H9 (cell line): ENCODE measurements at regions not wholly inside any gene's neighbourhood (a gene's known extent, or its start where the extent isn't known, plus 50 kb on each side); places are given as distances from the start of the nearest gene placed in this dataset.

ENCODE experiments used
- DNase-seq: peaks from one replicate; pipeline ENCODE4 v3.0.0-alpha.2; 2017
- H2AFZ ChIP-seq: one replicate; pipeline ENCODE4 v1.6.1; 2013; ENCODE audit warnings: mild to moderate bottlenecking, low read length, control low read depth, moderate library complexity
- H2AK5ac ChIP-seq: 2 replicates; pipeline ENCODE4 v1.6.1; 2013; ENCODE audit warnings: low read length, control low read depth, mixed read lengths; ENCODE audit not compliant: insufficient read length
- H2BK120ac ChIP-seq: one replicate; pipeline ENCODE4 v1.6.1; 2013; ENCODE audit warnings: low read depth, mild to moderate bottlenecking, low read length, control low read depth, inconsistent platforms; ENCODE audit not compliant: poor library complexity, severe bottlenecking
- H2BK12ac ChIP-seq: 2 replicates; pipeline ENCODE4 v1.6.1; 2013; ENCODE audit warnings: low read length, control low read depth, mixed read lengths, low read depth; ENCODE audit not compliant: insufficient read length
- H2BK15ac ChIP-seq: 2 replicates; pipeline ENCODE4 v1.6.1; 2013; ENCODE audit warnings: low read depth, low read length, control low read depth
- H2BK20ac ChIP-seq: one replicate; pipeline ENCODE4 v1.6.1; 2013; ENCODE audit warnings: low read depth, mild to moderate bottlenecking, low read length, control low read depth, inconsistent platforms; ENCODE audit not compliant: poor library complexity, severe bottlenecking
- H2BK5ac ChIP-seq: 2 replicates; pipeline ENCODE4 v1.6.1; 2013; ENCODE audit warnings: low read length, control low read depth, mixed read lengths; ENCODE audit not compliant: insufficient read length
- H3K14ac ChIP-seq: 2 replicates; pipeline ENCODE4 v1.6.1; 2013; ENCODE audit warnings: low read length, control low read depth; ENCODE audit not compliant: insufficient read depth
- H3K18ac ChIP-seq: 2 replicates; pipeline ENCODE4 v1.6.1; 2013; ENCODE audit warnings: low read depth, mild to moderate bottlenecking, mixed read lengths, low read length, control low read depth; ENCODE audit not compliant: insufficient read length
- H3K23ac ChIP-seq: 2 replicates; pipeline ENCODE4 v1.6.1; 2013; ENCODE audit warnings: low read length, control low read depth, mixed read lengths, low read depth; ENCODE audit not compliant: insufficient read length
- H3K23me2 ChIP-seq: 2 replicates; pipeline ENCODE4 v1.6.1; 2013; ENCODE audit warnings: low read depth, mild to moderate bottlenecking, mixed read lengths, low read length, control low read depth; ENCODE audit not compliant: insufficient read length, poor library complexity, severe bottlenecking
- H3K27ac ChIP-seq: 2 replicates; pipeline ENCODE4 v1.5.1; 2013; ENCODE audit warnings: low read length, control low read depth, mixed read lengths, low read depth; ENCODE audit not compliant: insufficient read length
- H3K27me3 ChIP-seq: 2 replicates; pipeline ENCODE4 v1.6.1; 2013; ENCODE audit warnings: low read length, control low read depth, inconsistent platforms; ENCODE audit not compliant: insufficient read depth
- H3K4ac ChIP-seq: 2 replicates; pipeline ENCODE4 v1.6.1; 2013; ENCODE audit warnings: low read depth, mild to moderate bottlenecking, control low read depth, inconsistent platforms, low read length, moderate library complexity
- H3K4me1 ChIP-seq: 2 replicates; pipeline ENCODE4 v1.6.1; 2013; ENCODE audit warnings: low read length, control low read depth, inconsistent platforms; ENCODE audit not compliant: insufficient read depth
- H3K4me2 ChIP-seq: 2 replicates; pipeline ENCODE4 v1.6.1; 2013; ENCODE audit warnings: low read length, control low read depth, mixed read lengths; ENCODE audit not compliant: insufficient read length, insufficient read depth
- H3K56ac ChIP-seq: 2 replicates; pipeline ENCODE4 v1.6.1; 2013; ENCODE audit warnings: low read depth, mild to moderate bottlenecking, mixed read lengths, low read length, control low read depth; ENCODE audit not compliant: insufficient read length
- H3K79me1 ChIP-seq: 2 replicates; pipeline ENCODE4 v1.6.1; 2013; ENCODE audit warnings: low read depth, mild to moderate bottlenecking, moderate library complexity, low read length, control low read depth, inconsistent platforms; ENCODE audit not compliant: insufficient read depth, poor library complexity, severe bottlenecking
- H3K79me2 ChIP-seq: 2 replicates; pipeline ENCODE4 v1.6.1; 2013; ENCODE audit warnings: low read length, control low read depth, inconsistent platforms; ENCODE audit not compliant: insufficient read depth
- H3K9ac ChIP-seq: 2 replicates; pipeline ENCODE4 v1.6.1; 2013; ENCODE audit warnings: low read length, control low read depth, mixed read lengths; ENCODE audit not compliant: insufficient read length; ENCODE audit errors: extremely low read depth
- H3K9me3 ChIP-seq: one replicate; pipeline ENCODE4 v1.6.1; 2013; ENCODE audit warnings: low read depth, low read length, inconsistent platforms; ENCODE audit not compliant: control insufficient read depth
- H3T11ph ChIP-seq: one replicate; pipeline ENCODE4 v1.6.1; 2013; ENCODE audit warnings: mild to moderate bottlenecking, low read length, control low read depth, inconsistent platforms
- H4K20me1 ChIP-seq: one replicate; pipeline ENCODE4 v1.6.1; 2013; ENCODE audit not compliant: control insufficient read depth, insufficient read length, insufficient read depth
- H4K5ac ChIP-seq: 2 replicates; pipeline ENCODE4 v1.6.1; 2013; ENCODE audit warnings: low read depth, mild to moderate bottlenecking, mixed read lengths, low read length, control low read depth; ENCODE audit not compliant: insufficient read length
- H4K8ac ChIP-seq: replicated peaks from 2 replicates; pipeline ENCODE4 v1.6.1; 2013; ENCODE audit warnings: low read length, control low read depth, mixed read lengths, low read depth; ENCODE audit not compliant: insufficient read length
- H4K91ac ChIP-seq: 2 replicates; pipeline ENCODE4 v1.6.1; 2013; ENCODE audit warnings: low read depth, mild to moderate bottlenecking, moderate library complexity, mixed read lengths, low read length, control low read depth; ENCODE audit not compliant: insufficient read length
- H3K27ac Mint-ChIP-seq, 3 experiments: 2 replicates in 2 of 3; 3 replicates in 1 of 3; pipeline ENCODE4 v1.8.0; 2020 to 2021; ENCODE audit warnings: mixed read lengths in 3 of 3, mild to moderate bottlenecking in 1 of 3, moderate library complexity in 1 of 3
- H3K27me3 Mint-ChIP-seq: 2 replicates; pipeline ENCODE4 v1.8.0; 2021; ENCODE audit warnings: low read depth, mild to moderate bottlenecking, moderate library complexity, mixed read lengths
- H3K36me3 Mint-ChIP-seq, 3 experiments: 2 replicates in 2 of 3; 3 replicates in 1 of 3; pipeline ENCODE4 v1.8.0; 2020 to 2021; ENCODE audit warnings: low read depth in 3 of 3, mixed read lengths in 3 of 3; ENCODE audit not compliant: insufficient read depth in 1 of 3
- H3K4me1 Mint-ChIP-seq, 2 experiments: 2 replicates each; pipeline ENCODE4 v1.8.0; 2020; ENCODE audit warnings: mixed read lengths in 2 of 2
- H3K4me3 Mint-ChIP-seq, 2 experiments: 2 replicates in 1 of 2; 3 replicates in 1 of 2; pipeline ENCODE4 v1.8.0; 2020 to 2021; ENCODE audit warnings: mild to moderate bottlenecking in 2 of 2, mixed read lengths in 2 of 2, moderate library complexity in 1 of 2
- H3K9me3 Mint-ChIP-seq, 2 experiments: 2 replicates in 1 of 2; 3 replicates in 1 of 2; pipeline ENCODE4 v1.8.0; 2020; ENCODE audit warnings: mild to moderate bottlenecking in 2 of 2, mixed read lengths in 2 of 2, moderate library complexity in 1 of 2
- CTCF ChIP-seq: fragments of 200-600 bp; sonication (generic); conservative IDR thresholded peaks from 3 replicates; pipeline ENCODE4 v1.8.0; 2021; ENCODE audit warnings: antibody characterized with exemption, mild to moderate bottlenecking
- WGBS: extraction: QIAGEN DNeasy Blood & Tissue Kit; methylation state at CpG from one replicate; pipeline ENCODE4 v1.1.7; 2013; ENCODE audit warnings: missing lambda C conversion rate, low lambda C conversion rate, mixed read lengths; ENCODE audit not compliant: insufficient read length; ENCODE audit errors: extremely low coverage; 5-methylcytosine and 5-hydroxymethylcytosine counted together

- H3K27ac Mint-ChIP-seq = no peak overlapping the region
Observed at GRCh38 chr15:98342911-98343310, 305.4 kb upstream of the IGF1R start.

More at GRCh38 chr15:98342911-98343310, 305.4 kb upstream of the IGF1R start:
- no peaks in the 10 kb centered on the region for H3K27me3 ChIP-seq
- no peak overlapping the region for H4K5ac ChIP-seq
- H2BK120ac ChIP-seq = no peak overlapping the region
- no peak overlapping the region for H4K91ac ChIP-seq
- H3K23ac ChIP-seq = no peak overlapping the region
- WGBS = no CpG with 5 or more reads among the region's 3 CpGs
- no peak overlapping the region for H3K4ac ChIP-seq
- H4K20me1 ChIP-seq = no peaks in the 10 kb centered on the region
- DNase-seq = no peak
- no peak overlapping the region for H3K56ac ChIP-seq
- H3T11ph ChIP-seq = no peak overlapping the region
- H2BK5ac ChIP-seq = no peak overlapping the region
- H2AFZ ChIP-seq = no peak overlapping the region
- no peak overlapping the region for H2BK20ac ChIP-seq
- no peak overlapping the region for H3K4me2 ChIP-seq
- H2BK15ac ChIP-seq = no peak overlapping the region
- no peaks in the 10 kb centered on the region; a peak in 1 of 7 replicates for H3K36me3 Mint-ChIP-seq
- no peak overlapping the region for H3K9ac ChIP-seq
- no peak overlapping the region for H4K8ac ChIP-seq
- no peak overlapping the region for H2AK5ac ChIP-seq
- no peaks in the 10 kb centered on the region for H3K4me1 Mint-ChIP-seq
- H3K4me3 Mint-ChIP-seq = no peak overlapping the region
- TF ChIP-seq CTCF = no peak
- H3K4me1 ChIP-seq = no peaks in the 10 kb centered on the region
- peaks cover 0 to 1% of the 10 kb centered on the region in 2 experiments; a peak in 2 of 5 replicates for H3K9me3 Mint-ChIP-seq
- no peaks in the 10 kb centered on the region for H3K79me1 ChIP-seq
- H3K79me2 ChIP-seq = no peaks in the 10 kb centered on the region
- no peak overlapping the region for H3K14ac ChIP-seq
- H3K27ac ChIP-seq = no peak overlapping the region
- no peaks in the 10 kb centered on the region for H3K9me3 ChIP-seq
- no peak overlapping the region for H3K18ac ChIP-seq
- H3K23me2 ChIP-seq = no peaks in the 10 kb centered on the region
- H3K27me3 Mint-ChIP-seq = peaks cover 10% of the 10 kb centered on the region
- H2BK12ac ChIP-seq = no peak overlapping the region
